ENCODE measurements at regions not wholly inside any gene's neighbourhood (a gene's known extent, or its start where the extent isn't known, plus 50 kb on each side); places are given as distances from the start of the nearest gene placed in this dataset.
"Not testable (repeated sequence)": the region's sequence is repeated elsewhere in the genome, so short reads cannot be mapped to it uniquely, and the experiment has no call there.

GRCh38 chr5:9820691-9821449, 190.7 kb upstream of the TAS2R1 start:
- Mint-ChIP-seq H3K36me3 (no peaks in the 10 kb centered on the region), H3K9me3 (no peaks in the 10 kb centered on the region), H3K27me3 (no peaks in the 10 kb centered on the region), H3K27ac (no peak overlapping the region), H3K4me1 (no peaks in the 10 kb centered on the region), H3K4me3 (no peak overlapping the region)
- no peak for ATAC-seq

GRCh38 chr5:9818340-9818845, 188.2 kb upstream of the TAS2R1 start:
- H3K27ac Mint-ChIP-seq, result no peak overlapping the region
- H3K4me1 Mint-ChIP-seq, result no peaks in the 10 kb centered on the region
- H3K27me3 Mint-ChIP-seq, result no peaks in the 10 kb centered on the region
- H3K9me3 Mint-ChIP-seq, result no peaks in the 10 kb centered on the region
- no peak overlapping the region for H3K4me3 Mint-ChIP-seq
- ATAC-seq, result no peak
- H3K36me3 Mint-ChIP-seq, result no peaks in the 10 kb centered on the region

GRCh38 chr5:9817819-9818218, 187.7 kb upstream of the TAS2R1 start:
- no peaks in the 10 kb centered on the region for H3K9me3 Mint-ChIP-seq
- H3K27ac Mint-ChIP-seq, result no peak overlapping the region
- no peak overlapping the region for H3K4me3 Mint-ChIP-seq
- no peak for ATAC-seq
- no peaks in the 10 kb centered on the region for H3K27me3 Mint-ChIP-seq
- H3K4me1 Mint-ChIP-seq, result no peaks in the 10 kb centered on the region
- no peaks in the 10 kb centered on the region for H3K36me3 Mint-ChIP-seq

- H3K36me3 Mint-ChIP-seq, result no peaks in the 10 kb centered on the region
- no peak overlapping the region for H3K27ac Mint-ChIP-seq
- H3K9me3 Mint-ChIP-seq, result peaks cover 5% of the 10 kb centered on the region
- ATAC-seq, result no peak
- H3K4me3 Mint-ChIP-seq, result no peak overlapping the region
- no peaks in the 10 kb centered on the region for H3K27me3 Mint-ChIP-seq
- H3K4me1 Mint-ChIP-seq, result no peaks in the 10 kb centered on the region
Measured at GRCh38 chr5:9815051-9815450, 184.9 kb upstream of the TAS2R1 start.

- H3K27ac Mint-ChIP-seq, result no peak overlapping the region
- H3K4me3 Mint-ChIP-seq, result no peak overlapping the region
- H3K9me3 Mint-ChIP-seq, result peaks cover 10% of the 10 kb centered on the region
- H3K4me1 Mint-ChIP-seq, result no peaks in the 10 kb centered on the region
- ATAC-seq, result no peak
- no peaks in the 10 kb centered on the region for H3K27me3 Mint-ChIP-seq
- no peaks in the 10 kb centered on the region for H3K36me3 Mint-ChIP-seq
Measured at GRCh38 chr5:9813305-9813704, 183.2 kb upstream of the TAS2R1 start.

- not testable (repeated sequence) for H3K4me1 Mint-ChIP-seq, ATAC-seq, H3K36me3 Mint-ChIP-seq, H3K27me3 Mint-ChIP-seq, H3K27ac Mint-ChIP-seq, H3K4me3 Mint-ChIP-seq
- peaks cover 27% of the 10 kb centered on the region for H3K9me3 Mint-ChIP-seq
Measured at GRCh38 chr5:9807366-9807765, 177.2 kb upstream of the TAS2R1 start.

- ATAC-seq, result no peak
- no peaks in the 10 kb centered on the region for H3K4me1 Mint-ChIP-seq
- H3K9me3 Mint-ChIP-seq, result peaks cover 11% of the 10 kb centered on the region
- H3K27ac Mint-ChIP-seq, result no peak overlapping the region
- no peaks in the 10 kb centered on the region for H3K27me3 Mint-ChIP-seq
- H3K36me3 Mint-ChIP-seq, result no peaks in the 10 kb centered on the region
- no peak overlapping the region for H3K4me3 Mint-ChIP-seq
Measured at GRCh38 chr5:9801908-9802307, 171.8 kb upstream of the TAS2R1 start.

- no peaks in the 10 kb centered on the region for H3K36me3 Mint-ChIP-seq
- ATAC-seq, result no peak
- H3K27me3 Mint-ChIP-seq, result no peaks in the 10 kb centered on the region
- no peak overlapping the region for H3K4me3 Mint-ChIP-seq
- H3K4me1 Mint-ChIP-seq, result no peaks in the 10 kb centered on the region
- no peak overlapping the region for H3K27ac Mint-ChIP-seq
- H3K9me3 Mint-ChIP-seq, result peaks cover 1% of the 10 kb centered on the region
Measured at GRCh38 chr5:9799606-9800005, 169.5 kb upstream of the TAS2R1 start.

- Mint-ChIP-seq H3K27me3 (no peaks in the 10 kb centered on the region), H3K36me3 (no peaks in the 10 kb centered on the region), H3K4me3 (no peak overlapping the region), H3K4me1 (no peaks in the 10 kb centered on the region), H3K27ac (no peak overlapping the region), H3K9me3 (no peaks in the 10 kb centered on the region)
- ATAC-seq, result no peak
Measured at GRCh38 chr5:9790276-9790675, 160.1 kb upstream of the TAS2R1 start.

- no peaks in the 10 kb centered on the region for H3K9me3 Mint-ChIP-seq
- H3K4me3 Mint-ChIP-seq, result no peak overlapping the region
- no peaks in the 10 kb centered on the region for H3K36me3 Mint-ChIP-seq
- ATAC-seq, result no peak
- no peak overlapping the region for H3K27ac Mint-ChIP-seq
- no peaks in the 10 kb centered on the region for H3K27me3 Mint-ChIP-seq
- H3K4me1 Mint-ChIP-seq, result no peaks in the 10 kb centered on the region
Measured at GRCh38 chr5:9789777-9790176, 159.6 kb upstream of the TAS2R1 start.

GRCh38 chr5:9787861-9788600, 157.9 kb upstream of the TAS2R1 start:
- Mint-ChIP-seq H3K4me3 (no peak overlapping the region), H3K27ac (no peak overlapping the region), H3K27me3 (no peaks in the 10 kb centered on the region), H3K9me3 (no peaks in the 10 kb centered on the region), H3K4me1 (no peaks in the 10 kb centered on the region), H3K36me3 (no peaks in the 10 kb centered on the region)
- no peak for ATAC-seq

- no peak for ATAC-seq
- H3K27ac Mint-ChIP-seq, result no peak overlapping the region
- no peaks in the 10 kb centered on the region for H3K27me3 Mint-ChIP-seq
- H3K4me3 Mint-ChIP-seq, result no peak overlapping the region
- H3K36me3 Mint-ChIP-seq, result no peaks in the 10 kb centered on the region
- H3K9me3 Mint-ChIP-seq, result peaks cover 2% of the 10 kb centered on the region
- H3K4me1 Mint-ChIP-seq, result no peaks in the 10 kb centered on the region
Measured at GRCh38 chr5:9786380-9787360, 156.5 kb upstream of the TAS2R1 start.

GRCh38 chr5:9785751-9786150, 155.6 kb upstream of the TAS2R1 start:
- ATAC-seq, result no peak
- Mint-ChIP-seq H3K4me1 (no peaks in the 10 kb centered on the region), H3K36me3 (no peaks in the 10 kb centered on the region), H3K9me3 (peaks cover 7% of the 10 kb centered on the region), H3K27ac (no peak overlapping the region), H3K4me3 (no peak overlapping the region), H3K27me3 (no peaks in the 10 kb centered on the region)

GRCh38 chr5:9784231-9784630, 154.1 kb upstream of the TAS2R1 start:
- no peak overlapping the region for H3K4me3 Mint-ChIP-seq
- H3K4me1 Mint-ChIP-seq, result no peaks in the 10 kb centered on the region
- ATAC-seq, result no peak
- no peaks in the 10 kb centered on the region for H3K36me3 Mint-ChIP-seq
- peaks cover 14% of the 10 kb centered on the region for H3K9me3 Mint-ChIP-seq
- no peaks in the 10 kb centered on the region for H3K27me3 Mint-ChIP-seq
- H3K27ac Mint-ChIP-seq, result no peak overlapping the region
